Chondrocyte (in vitro differentiated cells): ENCODE measurements at regions not wholly inside any gene's neighbourhood (a gene's known extent, or its start where the extent isn't known, plus 50 kb on each side); places are given as distances from the start of the nearest gene placed in this dataset.

ENCODE experiments used
- DNase-seq: peaks from one replicate; pipeline ENCODE4 v3.0.0; 2021; ENCODE audit warnings: mixed read lengths, low spot score
- H3K27ac Mint-ChIP-seq: one replicate; pipeline ENCODE4 v1.8.0; 2021; ENCODE audit warnings: mild to moderate bottlenecking, moderate library complexity, mixed read lengths; ENCODE audit not compliant: unreplicated experiment
- H3K27me3 Mint-ChIP-seq: 2 replicates; pipeline ENCODE4 v1.8.0; 2021; ENCODE audit warnings: low read depth, mixed read lengths
- H3K36me3 Mint-ChIP-seq: 2 replicates; pipeline ENCODE4 v1.8.0; 2021; ENCODE audit warnings: low read depth, mixed read lengths
- H3K4me1 Mint-ChIP-seq: 2 replicates; pipeline ENCODE4 v1.8.0; 2021; ENCODE audit warnings: low read depth, mild to moderate bottlenecking, mixed read lengths
- H3K4me3 Mint-ChIP-seq: one replicate; pipeline ENCODE4 v1.8.0; 2021; ENCODE audit warnings: mild to moderate bottlenecking, moderate library complexity, mixed read lengths; ENCODE audit not compliant: unreplicated experiment
- H3K9me3 Mint-ChIP-seq: 2 replicates; pipeline ENCODE4 v1.8.0; 2021; ENCODE audit warnings: low read depth, mixed read lengths
- CTCF ChIP-seq: fragments of 200-600 bp; sonication (generic); IDR thresholded peaks from 2 replicates; pipeline ENCODE4 v1.5.0; 2021; ENCODE audit warnings: antibody characterized with exemption, mild to moderate bottlenecking, moderate library complexity

- Mint-ChIP-seq H3K4me3 (no peak overlapping the region), H3K4me1 (no peaks in the 10 kb centered on the region), H3K9me3 (no peaks in the 10 kb centered on the region), H3K27me3 (peaks cover 6% of the 10 kb centered on the region), H3K27ac (no peak overlapping the region), H3K36me3 (no peaks in the 10 kb centered on the region)
- no peak for DNase-seq
- TF ChIP-seq CTCF = no peak
Observed at GRCh38 chr16:22628994-22629393, 118.3 kb downstream of the NPIPB5 start.

- Mint-ChIP-seq H3K27ac (no peak overlapping the region), H3K27me3 (peaks cover 8% of the 10 kb centered on the region), H3K4me3 (no peak overlapping the region), H3K4me1 (no peaks in the 10 kb centered on the region), H3K9me3 (no peaks in the 10 kb centered on the region), H3K36me3 (no peaks in the 10 kb centered on the region)
- TF ChIP-seq CTCF = no peak
- no peak for DNase-seq
Observed at GRCh38 chr16:22630242-22630641, 119.6 kb downstream of the NPIPB5 start.

GRCh38 chr16:22631264-22631663, 120.6 kb downstream of the NPIPB5 start:
- no peaks in the 10 kb centered on the region for H3K4me1 Mint-ChIP-seq
- TF ChIP-seq CTCF = no peak
- peaks cover 8% of the 10 kb centered on the region for H3K27me3 Mint-ChIP-seq
- DNase-seq = no peak
- H3K27ac Mint-ChIP-seq = no peak overlapping the region
- H3K4me3 Mint-ChIP-seq = no peak overlapping the region
- no peaks in the 10 kb centered on the region for H3K9me3 Mint-ChIP-seq
- no peaks in the 10 kb centered on the region for H3K36me3 Mint-ChIP-seq

GRCh38 chr16:22632606-22633005, 121.9 kb downstream of the NPIPB5 start:
- Mint-ChIP-seq H3K4me3 (no peak overlapping the region), H3K9me3 (no peaks in the 10 kb centered on the region), H3K4me1 (no peaks in the 10 kb centered on the region), H3K27ac (no peak overlapping the region), H3K36me3 (no peaks in the 10 kb centered on the region), H3K27me3 (peaks cover 8% of the 10 kb centered on the region)
- DNase-seq = no peak
- TF ChIP-seq CTCF = no peak

GRCh38 chr16:22633280-22633679, 122.6 kb downstream of the NPIPB5 start:
- Mint-ChIP-seq H3K9me3 (no peaks in the 10 kb centered on the region), H3K27me3 (peaks cover 8% of the 10 kb centered on the region), H3K36me3 (no peaks in the 10 kb centered on the region), H3K4me1 (no peaks in the 10 kb centered on the region), H3K4me3 (no peak overlapping the region), H3K27ac (no peak overlapping the region)
- TF ChIP-seq CTCF = no peak
- DNase-seq = no peak
